ENCODE measurements at regions not wholly inside any gene's neighbourhood (a gene's known extent, or its start where the extent isn't known, plus 50 kb on each side); places are given as distances from the start of the nearest gene placed in this dataset.

- Histone ChIP-seq H3K4me3 (ENCODE audit: low read length) (no peak overlapping the region), H3K79me2 (ENCODE audit: low read length) (no peaks in the 10 kb centered on the region), H3K9ac (ENCODE audit: low read length) (no peak overlapping the region), H3K9me3 (ENCODE audit: insufficient read depth, low read length) (no peaks in the 10 kb centered on the region), H3K27ac (ENCODE audit: low read length) (no peak overlapping the region), H3K36me3 (replicated peaks; ENCODE audit: low read depth, low read length) (no peaks in the 10 kb centered on the region), H3K4me2 (ENCODE audit: low read length) (no peak overlapping the region), H2AFZ (ENCODE audit: low read depth, low read length) (no peak overlapping the region), H3K27me3 (ENCODE audit: low read depth, low read length) (no peaks in the 10 kb centered on the region), H4K20me1 (ENCODE audit: insufficient read depth, low read length) (no peaks in the 10 kb centered on the region), H3K4me1 (ENCODE audit: low read length) (no peaks in the 10 kb centered on the region)
- TF ChIP-seq, protein P1, sequence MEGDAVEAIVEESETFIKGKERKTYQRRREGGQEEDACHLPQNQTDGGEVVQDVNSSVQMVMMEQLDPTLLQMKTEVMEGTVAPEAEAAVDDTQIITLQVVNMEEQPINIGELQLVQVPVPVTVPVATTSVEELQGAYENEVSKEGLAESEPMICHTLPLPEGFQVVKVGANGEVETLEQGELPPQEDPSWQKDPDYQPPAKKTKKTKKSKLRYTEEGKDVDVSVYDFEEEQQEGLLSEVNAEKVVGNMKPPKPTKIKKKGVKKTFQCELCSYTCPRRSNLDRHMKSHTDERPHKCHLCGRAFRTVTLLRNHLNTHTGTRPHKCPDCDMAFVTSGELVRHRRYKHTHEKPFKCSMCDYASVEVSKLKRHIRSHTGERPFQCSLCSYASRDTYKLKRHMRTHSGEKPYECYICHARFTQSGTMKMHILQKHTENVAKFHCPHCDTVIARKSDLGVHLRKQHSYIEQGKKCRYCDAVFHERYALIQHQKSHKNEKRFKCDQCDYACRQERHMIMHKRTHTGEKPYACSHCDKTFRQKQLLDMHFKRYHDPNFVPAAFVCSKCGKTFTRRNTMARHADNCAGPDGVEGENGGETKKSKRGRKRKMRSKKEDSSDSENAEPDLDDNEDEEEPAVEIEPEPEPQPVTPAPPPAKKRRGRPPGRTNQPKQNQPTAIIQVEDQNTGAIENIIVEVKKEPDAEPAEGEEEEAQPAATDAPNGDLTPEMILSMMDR (IDR thresholded peaks at IDR 0.05; ENCODE audit: low read depth, low read length): no peak
- TF ChIP-seq EZH2phosphoT487 (IDR thresholded peaks at IDR 0.05; ENCODE audit: low read depth): no peak
Observed at GRCh38 chr13:66189986-66190385, 1040.2 kb downstream of the PCDH9 start.

DNA sequence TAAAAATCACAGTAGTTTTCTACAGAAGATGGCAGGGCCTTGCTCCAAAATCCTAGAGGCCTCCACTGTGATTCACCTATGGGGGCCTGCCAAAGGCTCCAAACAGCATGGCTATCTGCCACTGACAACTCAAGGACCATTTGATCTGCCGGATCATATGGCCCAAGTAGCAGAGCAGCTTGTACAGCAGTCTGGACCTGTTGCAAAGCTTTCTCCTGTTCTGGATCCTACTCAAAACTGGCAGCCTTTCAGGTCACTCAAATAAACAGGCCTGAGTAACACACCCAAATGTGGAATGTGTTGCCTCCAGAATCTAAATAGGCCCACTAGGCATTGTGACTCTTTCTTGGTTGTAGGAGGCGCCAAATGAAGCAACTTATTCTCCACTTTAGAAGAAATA, 1049.3 kb downstream of the PCDH9 start:
- H3K36me3 ChIP-seq (replicated peaks; ENCODE audit: low read depth, low read length): no peaks in the 10 kb centered on the region
- no peak overlapping the region for H3K4me3 ChIP-seq (ENCODE audit: low read length)
- H3K79me2 ChIP-seq (ENCODE audit: low read length): no peaks in the 10 kb centered on the region
- no peaks in the 10 kb centered on the region for H3K9me3 ChIP-seq (ENCODE audit: insufficient read depth, low read length)
- TF ChIP-seq EZH2phosphoT487 (IDR thresholded peaks at IDR 0.05; ENCODE audit: low read depth): no peak
- TF ChIP-seq, protein P1 (IDR thresholded peaks at IDR 0.05; ENCODE audit: low read depth, low read length): no peak
- no peak overlapping the region for H2AFZ ChIP-seq (ENCODE audit: low read depth, low read length)
- H3K4me1 ChIP-seq (ENCODE audit: low read length): no peaks in the 10 kb centered on the region
- H3K27ac ChIP-seq (ENCODE audit: low read length): no peak overlapping the region
- no peak overlapping the region for H3K9ac ChIP-seq (ENCODE audit: low read length)
- no peaks in the 10 kb centered on the region for H4K20me1 ChIP-seq (ENCODE audit: insufficient read depth, low read length)
- H3K4me2 ChIP-seq (ENCODE audit: low read length): no peak overlapping the region
- no peaks in the 10 kb centered on the region for H3K27me3 ChIP-seq (ENCODE audit: low read depth, low read length)

DNA sequence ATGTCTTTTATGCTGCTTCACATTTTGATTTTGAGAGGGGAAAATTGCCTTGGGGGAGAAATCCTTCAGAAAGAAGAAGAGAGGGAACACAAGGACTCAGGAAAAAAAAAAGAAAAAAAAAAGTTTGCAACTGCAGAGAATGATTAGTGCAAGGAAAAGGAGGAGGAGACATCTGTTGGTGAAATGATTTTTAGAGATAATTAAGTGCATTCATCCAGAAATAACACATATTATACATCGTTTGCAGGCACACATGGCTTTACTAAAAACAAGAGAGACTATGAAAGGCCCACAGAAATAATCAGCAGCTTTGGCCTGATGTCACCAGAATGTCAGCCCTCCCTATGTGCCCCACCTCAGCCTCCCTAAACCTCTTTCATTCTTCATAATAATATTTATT, 1058.2 kb downstream of the PCDH9 start:
- H3K36me3 ChIP-seq (replicated peaks; ENCODE audit: low read depth, low read length): no peaks in the 10 kb centered on the region
- no peaks in the 10 kb centered on the region for H3K79me2 ChIP-seq (ENCODE audit: low read length)
- no peak overlapping the region for H3K27ac ChIP-seq (ENCODE audit: low read length)
- no peaks in the 10 kb centered on the region for H4K20me1 ChIP-seq (ENCODE audit: insufficient read depth, low read length)
- H3K9me3 ChIP-seq (ENCODE audit: insufficient read depth, low read length): no peaks in the 10 kb centered on the region
- no peak for TF ChIP-seq EZH2phosphoT487 (IDR thresholded peaks at IDR 0.05; ENCODE audit: low read depth)
- TF ChIP-seq, protein P1 (IDR thresholded peaks at IDR 0.05; ENCODE audit: low read depth, low read length): no peak
- no peak overlapping the region for H2AFZ ChIP-seq (ENCODE audit: low read depth, low read length)
- no peaks in the 10 kb centered on the region for H3K27me3 ChIP-seq (ENCODE audit: low read depth, low read length)
- H3K4me1 ChIP-seq (ENCODE audit: low read length): no peaks in the 10 kb centered on the region
- no peak overlapping the region for H3K4me2 ChIP-seq (ENCODE audit: low read length)
- H3K9ac ChIP-seq (ENCODE audit: low read length): no peak overlapping the region
- H3K4me3 ChIP-seq (ENCODE audit: low read length): no peak overlapping the region

GRCh38 chr13:66162470-66162869, 1067.7 kb downstream of the PCDH9 start:
- Histone ChIP-seq H3K79me2 (ENCODE audit: low read length) (no peaks in the 10 kb centered on the region), H4K20me1 (ENCODE audit: insufficient read depth, low read length) (no peaks in the 10 kb centered on the region), H3K9me3 (ENCODE audit: insufficient read depth, low read length) (no peaks in the 10 kb centered on the region), H3K4me3 (ENCODE audit: low read length) (no peak overlapping the region), H3K27me3 (ENCODE audit: low read depth, low read length) (no peaks in the 10 kb centered on the region), H2AFZ (ENCODE audit: low read depth, low read length) (no peak overlapping the region), H3K4me1 (ENCODE audit: low read length) (peaks cover 25% of the 10 kb centered on the region), H3K9ac (ENCODE audit: low read length) (no peak overlapping the region), H3K36me3 (replicated peaks; ENCODE audit: low read depth, low read length) (no peaks in the 10 kb centered on the region), H3K4me2 (ENCODE audit: low read length) (no peak overlapping the region), H3K27ac (ENCODE audit: low read length) (no peak overlapping the region)
- no peak for TF ChIP-seq EZH2phosphoT487 (IDR thresholded peaks at IDR 0.05; ENCODE audit: low read depth)
- TF ChIP-seq, protein P1 (IDR thresholded peaks at IDR 0.05; ENCODE audit: low read depth, low read length): no peak
